SK-N-MC (cell line): ENCODE measurements at regions not wholly inside any gene's neighbourhood (a gene's known extent, or its start where the extent isn't known, plus 50 kb on each side); places are given as distances from the start of the nearest gene placed in this dataset.

Source experiments
- EZH2 ChIP-seq: fragments of 200-600 bp; sonication (generic); IDR thresholded peaks from one replicate; pipeline ENCODE4 v1.6.1; 2017; ENCODE audit warnings: antibody characterized with exemption
- POLR2AphosphoS5 ChIP-seq: IDR thresholded peaks from 2 replicates; pipeline ENCODE4 v1.6.1; 2012; ENCODE audit warnings: mild to moderate bottlenecking, low read depth, low read length, borderline replicate concordance

DNA sequence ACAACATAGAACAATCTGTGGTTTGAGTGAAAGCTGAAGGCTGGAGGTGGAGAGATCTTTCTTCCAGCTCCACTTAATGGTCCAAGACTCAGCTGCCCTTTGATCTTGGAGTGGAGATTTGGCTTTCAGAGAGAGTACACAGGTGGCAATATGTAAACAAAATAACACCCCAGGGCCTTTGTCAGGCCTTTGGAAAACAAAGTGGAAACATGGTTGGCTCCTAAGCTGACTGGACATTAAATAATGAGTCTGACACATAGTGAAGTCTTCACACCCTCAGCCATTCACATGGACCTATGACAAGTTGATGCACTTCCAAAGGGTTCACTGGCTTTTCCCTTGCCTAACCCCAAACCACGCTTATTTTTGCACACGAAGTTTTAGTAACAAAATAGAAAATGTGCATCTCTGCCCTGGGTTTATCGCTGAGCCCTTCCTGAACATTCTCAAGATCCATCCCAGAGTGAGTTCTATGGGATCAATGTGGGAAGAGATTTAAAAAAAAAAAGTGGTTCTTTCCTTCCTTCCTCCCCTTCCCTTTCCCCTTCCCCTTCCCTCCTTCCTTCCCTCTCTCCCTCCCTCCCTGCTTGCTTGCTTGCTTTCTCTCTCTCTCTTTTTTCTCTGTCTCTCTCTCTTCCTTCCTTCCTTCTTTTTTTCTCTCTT lies 201.3 kb upstream of the NT5C1B start:
- TF ChIP-seq EZH2: no peak
- TF ChIP-seq POLR2AphosphoS5: no peak
